ENCODE measurements at regions not wholly inside any gene's neighbourhood (a gene's known extent, or its start where the extent isn't known, plus 50 kb on each side); places are given as distances from the start of the nearest gene placed in this dataset.

- Histone ChIP-seq H3K27me3 (no peaks in the 10 kb centered on the region), H3K4me1 (peaks cover 0 to 8% of the 10 kb centered on the region in 2 donors), H3K4me3 (no peak overlapping the region), H3K27ac (no peak overlapping the region), H3K9me3 (no peaks in the 10 kb centered on the region), H3K36me3 (no peaks in the 10 kb centered on the region)
- no peak for TF ChIP-seq CTCF (IDR thresholded peaks at IDR 0.05)
- no peak for DNase-seq (ENCODE audit: low spot score)
These were observed 112.1 kb upstream of the ATP8B1 start for GRCh38 chr18:57915248-57915647.

DNA sequence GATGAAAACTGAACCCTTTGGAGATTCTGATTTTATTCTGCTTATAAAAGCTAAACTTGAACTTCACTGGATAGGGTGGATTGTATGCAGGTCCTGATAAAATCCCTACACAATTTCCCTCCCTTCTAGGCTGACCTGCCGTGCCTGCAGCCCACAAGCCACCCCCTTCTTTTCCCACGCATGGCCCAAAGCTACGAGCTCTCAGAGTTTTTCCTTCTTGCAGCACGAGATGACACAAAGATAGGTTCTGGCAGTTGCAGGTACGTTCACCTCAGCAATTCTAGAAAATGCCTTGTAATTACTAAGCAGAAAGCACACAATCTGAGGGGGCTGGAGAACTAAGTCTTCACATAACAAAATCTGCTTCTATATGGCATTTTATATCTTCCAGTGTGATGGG, 110.6 kb upstream of the ATP8B1 start:
- Histone ChIP-seq H3K36me3 (no peaks in the 10 kb centered on the region), H3K9me3 (no peaks in the 10 kb centered on the region), H3K4me3 (no peak overlapping the region), H3K4me1 (peaks cover 0 to 8% of the 10 kb centered on the region in 2 donors), H3K27me3 (no peaks in the 10 kb centered on the region), H3K27ac (no peak overlapping the region)
- no peak for DNase-seq (ENCODE audit: low spot score)
- no peak for TF ChIP-seq CTCF (IDR thresholded peaks at IDR 0.05)

- TF ChIP-seq CTCF (IDR thresholded peaks at IDR 0.05) = no peak
- no peaks in the 10 kb centered on the region for H3K27me3 ChIP-seq
- H3K4me3 ChIP-seq = no peak overlapping the region
- no peak for DNase-seq (ENCODE audit: low spot score)
- no peaks in the 10 kb centered on the region for H3K36me3 ChIP-seq
- H3K4me1 ChIP-seq = peaks cover 0 to 1% of the 10 kb centered on the region in 2 donors
- no peak overlapping the region for H3K27ac ChIP-seq
- H3K9me3 ChIP-seq = no peaks in the 10 kb centered on the region
These were observed 107.7 kb upstream of the ATP8B1 start for GRCh38 chr18:57910817-57911216.

DNA sequence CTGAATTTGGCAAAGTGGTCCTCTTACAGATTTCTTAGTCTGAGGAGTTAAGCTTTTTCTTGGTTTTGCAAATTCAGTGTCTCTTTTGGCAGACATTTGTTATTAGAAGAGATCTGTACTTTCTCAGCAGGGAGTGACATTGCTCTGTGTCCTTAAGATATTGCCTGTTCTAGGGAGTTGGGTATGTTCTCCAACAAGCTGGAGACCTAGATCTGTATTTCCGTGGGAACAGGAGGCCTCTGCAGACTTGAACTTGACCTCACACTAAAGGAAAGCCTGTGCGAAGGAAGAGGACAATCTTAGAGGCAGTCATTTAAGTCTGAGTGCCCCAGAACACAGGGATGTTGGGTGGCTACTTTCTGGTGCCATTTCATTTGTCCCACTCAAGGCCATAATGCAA, 107.0 kb upstream of the ATP8B1 start:
- Histone ChIP-seq H3K9me3 (no peaks in the 10 kb centered on the region), H3K4me1 (no peaks in the 10 kb centered on the region), H3K36me3 (no peaks in the 10 kb centered on the region), H3K27ac (no peak overlapping the region), H3K27me3 (no peaks in the 10 kb centered on the region), H3K4me3 (no peak overlapping the region)
- no peak for DNase-seq (ENCODE audit: low spot score)
- TF ChIP-seq CTCF (IDR thresholded peaks at IDR 0.05) = no peak

- H3K4me3 ChIP-seq = no peak overlapping the region
- H3K27ac ChIP-seq = no peak overlapping the region
- H3K36me3 ChIP-seq = no peaks in the 10 kb centered on the region
- H3K9me3 ChIP-seq = no peaks in the 10 kb centered on the region
- H3K27me3 ChIP-seq = no peaks in the 10 kb centered on the region
- H3K4me1 ChIP-seq = no peaks in the 10 kb centered on the region
- TF ChIP-seq CTCF (IDR thresholded peaks at IDR 0.05) = no peak
- no peak for DNase-seq (ENCODE audit: low spot score)
These were observed 106.5 kb upstream of the ATP8B1 start for GRCh38 chr18:57909620-57910019.

DNA sequence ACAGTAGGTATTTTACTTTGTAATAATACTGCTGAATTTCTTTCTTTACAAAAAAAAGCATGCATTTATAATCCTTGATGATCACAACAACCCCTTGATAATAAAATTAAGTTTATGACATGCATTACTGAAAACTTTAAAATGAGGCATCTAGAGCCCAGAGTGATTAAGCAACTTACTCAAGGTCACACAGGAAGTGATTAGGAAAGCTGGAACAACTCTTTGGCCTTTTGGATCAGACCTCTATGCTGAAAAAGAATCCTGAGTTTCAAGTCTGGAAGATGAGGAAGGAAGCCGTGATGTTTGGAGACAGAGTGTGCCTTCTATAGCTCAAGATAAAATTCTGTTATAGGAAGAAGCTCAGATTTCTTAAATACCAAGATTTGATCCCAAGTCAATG, 105.0 kb upstream of the ATP8B1 start:
- H3K4me3 ChIP-seq = no peak overlapping the region
- H3K36me3 ChIP-seq = no peaks in the 10 kb centered on the region
- H3K27me3 ChIP-seq = no peaks in the 10 kb centered on the region
- no peak overlapping the region for H3K27ac ChIP-seq
- H3K4me1 ChIP-seq = no peaks in the 10 kb centered on the region
- no peak for DNase-seq (ENCODE audit: low spot score)
- H3K9me3 ChIP-seq = no peaks in the 10 kb centered on the region
- no peak for TF ChIP-seq CTCF (IDR thresholded peaks at IDR 0.05)
